Head of caudate nucleus (tissue), 42 donors: ENCODE measurements at regions not wholly inside any gene's neighbourhood (a gene's known extent, or its start where the extent isn't known, plus 50 kb on each side); places are given as distances from the start of the nearest gene placed in this dataset.
"Not testable (repeated sequence)": the region's sequence is repeated elsewhere in the genome, so short reads cannot be mapped to it uniquely, and the experiment has no call there.

Source experiments
- DNase-seq, 42 donors: peaks; one replicate each; pipeline versions ENCODE4 v3.0.0 to v3.0.0-alpha.2; 2020 to 2021; ENCODE audit warnings: mixed read lengths in 7 of 42
- intact Hi-C: fragments of 100-400 bp; cut with DNase I; formaldehyde crosslinking; loops from one replicate; pipeline ENCODE4 v1.15.0; 2022

DNA sequence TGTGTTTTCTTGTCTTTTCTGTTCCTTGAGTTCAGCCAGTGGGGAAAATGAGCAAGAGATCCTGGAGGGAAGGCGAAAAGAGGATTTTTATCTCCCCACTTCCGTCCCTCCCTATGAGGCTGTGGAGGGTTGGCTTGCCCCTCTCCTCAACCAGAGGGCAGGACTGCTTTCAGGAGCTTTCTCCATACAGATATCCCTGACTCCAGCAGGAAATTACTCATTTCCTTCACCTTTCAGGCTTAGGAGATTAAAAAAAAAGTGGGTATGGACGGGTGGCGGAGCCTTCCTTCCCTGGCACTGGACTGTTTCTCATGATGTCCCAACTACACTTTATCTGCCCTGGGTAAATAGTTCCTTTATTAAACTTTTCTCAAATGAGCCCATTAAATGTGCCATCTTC lies 241.2 kb downstream of the FRK start:
- intact Hi-C loops: no loop called here
- DNase-seq: no peak

DNA sequence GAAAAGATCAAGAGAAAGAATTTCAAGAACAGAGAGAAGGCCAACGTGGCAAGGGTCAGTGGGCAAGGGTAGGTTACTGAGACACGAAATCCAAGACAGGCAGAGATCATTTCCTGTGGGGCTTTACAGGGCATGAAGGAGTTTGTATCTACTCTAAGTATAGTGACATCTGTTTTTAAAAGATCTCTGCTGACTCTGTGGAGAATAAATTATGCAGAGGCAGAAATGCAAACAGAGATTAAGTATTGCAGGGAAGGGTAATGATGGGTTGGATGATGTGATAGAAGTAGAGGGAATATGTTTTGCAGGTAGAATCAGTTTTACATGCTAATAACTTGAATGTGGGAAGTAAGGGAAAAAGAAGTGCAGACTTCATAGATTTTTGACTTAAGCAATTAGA lies 243.5 kb downstream of the FRK start:
- intact Hi-C loops: no loop called here
- DNase-seq: no peak

DNA sequence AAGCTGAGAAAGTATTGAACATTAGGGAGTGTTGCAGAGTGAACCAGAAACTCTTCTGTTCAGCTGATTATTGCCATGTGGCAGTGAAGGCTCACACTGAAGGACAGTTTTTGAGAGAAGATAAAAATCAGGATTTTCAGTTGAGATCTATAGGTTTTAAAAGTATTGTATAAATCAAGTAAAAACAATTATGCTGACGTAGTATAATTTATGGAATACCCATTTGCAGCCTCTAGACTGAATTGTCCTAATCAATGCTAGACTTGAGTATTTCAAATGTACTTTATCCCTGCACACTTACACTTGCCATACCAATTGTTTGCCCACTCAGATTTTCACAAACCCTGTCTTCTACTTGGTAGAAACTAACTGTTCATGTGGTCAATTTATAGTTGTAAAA lies 245.8 kb downstream of the FRK start:
- intact Hi-C loops: no loop called here
- DNase-seq: no peak

DNA sequence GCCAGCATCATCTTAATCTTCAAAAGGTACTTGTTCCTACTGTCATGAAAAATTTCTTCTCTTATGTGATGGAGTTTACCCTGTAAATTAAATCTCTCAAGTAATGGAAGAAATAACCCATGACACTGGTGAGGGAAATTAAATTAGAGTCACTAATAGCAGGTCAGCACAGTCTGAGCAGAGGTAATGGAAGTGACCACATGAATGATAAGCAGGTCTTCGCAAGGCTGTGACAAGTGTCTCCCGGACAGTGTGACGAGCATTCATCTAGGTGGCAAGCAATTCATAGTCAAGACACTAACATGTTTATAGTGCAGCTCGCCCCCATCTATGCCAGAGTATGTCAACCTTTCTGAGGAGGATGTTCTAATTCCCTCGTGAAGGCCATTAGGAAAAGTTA lies 249.2 kb downstream of the FRK start:
- intact Hi-C loops: no loop called here
- no peak for DNase-seq

DNA sequence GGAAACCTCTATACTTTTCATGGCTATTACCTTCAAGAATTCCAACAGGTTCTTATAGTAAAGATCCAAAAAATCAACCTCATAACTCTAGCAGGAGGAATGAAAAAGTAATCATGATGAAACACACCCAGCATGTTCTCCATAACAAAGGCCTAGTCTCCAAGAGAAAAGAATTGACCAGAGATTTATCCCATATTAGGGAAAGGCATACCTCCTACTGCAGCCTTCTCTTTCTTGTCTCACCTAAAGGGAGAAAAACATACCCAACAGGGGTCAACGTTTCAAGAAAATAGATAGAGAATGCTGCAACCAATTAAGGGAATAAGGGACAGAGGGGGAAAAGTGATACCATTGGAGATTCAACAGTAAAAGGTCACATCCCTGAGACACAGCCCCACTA lies 262.5 kb downstream of the FRK start:
- intact Hi-C loops: no loop called here
- DNase-seq: no peak

DNA sequence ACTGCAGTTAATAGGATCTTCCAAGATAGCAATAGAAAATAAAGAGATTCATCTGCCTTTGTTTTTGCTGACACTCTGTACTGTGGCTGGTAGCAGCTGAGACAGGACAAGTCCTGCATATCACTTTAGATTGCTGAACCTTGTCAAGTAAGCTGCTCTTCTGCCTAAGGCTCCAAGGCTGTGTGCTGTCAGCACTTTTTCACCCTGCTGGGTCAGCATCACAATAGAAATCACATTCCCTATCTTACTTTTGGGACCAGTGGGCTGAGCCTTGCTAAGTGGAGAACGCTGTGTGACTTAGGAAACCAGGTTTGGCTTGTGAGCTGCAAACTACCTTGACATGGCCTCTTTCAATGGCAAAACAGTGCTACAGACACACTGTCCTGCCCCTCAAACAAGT lies 263.9 kb downstream of the FRK start:
- intact Hi-C loops: no loop called here
- no peak for DNase-seq

DNA sequence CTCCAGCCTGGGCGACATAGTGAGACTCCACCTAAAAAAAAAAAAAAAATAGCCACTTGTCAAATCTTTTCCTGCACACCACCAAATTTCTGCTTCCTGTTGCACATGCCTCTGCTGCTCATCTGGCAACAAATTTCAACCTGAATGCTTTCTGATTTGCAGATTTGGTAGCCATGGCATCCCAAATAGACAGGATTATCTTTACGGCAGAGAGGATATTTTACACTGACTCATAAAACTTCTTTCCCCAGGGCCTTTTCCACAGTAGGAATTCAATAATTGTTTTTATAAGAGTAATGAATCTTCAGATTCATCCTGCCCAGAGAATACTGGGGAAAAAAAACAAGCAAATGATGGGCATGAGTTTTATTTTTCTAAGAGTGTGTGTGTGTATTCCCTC lies 264.6 kb downstream of the FRK start:
- no peak for DNase-seq
- intact Hi-C loops: no loop called here

DNA sequence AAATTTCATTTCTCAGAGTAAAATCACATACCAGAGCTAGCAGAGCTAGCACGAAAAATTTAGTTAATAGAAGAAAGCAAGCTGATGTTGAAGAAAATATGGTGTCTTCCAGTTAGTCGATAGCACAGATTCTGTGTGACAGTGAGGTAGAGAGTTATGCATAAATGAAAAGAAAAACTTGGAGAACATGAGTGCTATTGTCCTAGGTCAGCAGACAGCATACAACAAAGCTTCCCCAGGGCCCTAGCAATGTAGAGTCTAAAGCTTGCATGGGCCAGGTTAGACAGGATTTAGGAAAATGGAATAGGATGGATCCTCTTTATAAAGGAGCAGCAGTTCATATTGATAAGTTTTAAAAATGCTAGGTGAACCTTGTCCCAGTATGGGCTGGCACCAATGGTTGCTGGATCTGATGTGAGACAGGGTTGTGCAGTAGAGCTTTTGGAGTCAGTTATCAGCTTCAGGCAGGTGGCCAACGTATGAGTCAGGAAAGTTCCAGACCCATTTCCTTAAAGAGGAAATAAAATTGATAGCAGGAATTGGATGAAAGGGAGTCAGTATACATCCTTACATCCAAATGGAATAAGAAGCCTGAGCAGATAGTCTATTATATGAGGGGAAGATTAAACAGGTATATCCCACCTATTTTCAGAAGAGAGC lies 277.2 kb downstream of the FRK start:
- intact Hi-C loops: no loop called here
- no peak for DNase-seq

DNA sequence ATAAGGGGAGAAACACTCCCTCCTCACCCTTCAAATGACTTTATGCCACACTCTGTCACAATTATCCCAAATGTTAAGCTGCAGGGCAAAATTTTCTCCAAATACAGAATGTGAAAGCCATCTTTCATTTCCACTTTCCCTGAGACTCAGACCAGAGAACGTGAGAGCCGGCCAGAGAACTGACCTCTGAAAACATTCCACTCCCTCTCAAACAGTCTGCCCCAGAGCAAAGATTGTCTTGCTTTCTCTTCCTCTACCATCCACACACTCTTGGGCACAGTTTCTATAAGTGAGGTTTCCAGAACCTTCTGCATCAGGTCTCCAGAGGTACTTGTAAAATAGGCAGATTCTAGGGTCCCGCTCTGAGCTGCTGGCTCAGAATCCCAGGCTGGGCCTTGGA lies 278.1 kb downstream of the FRK start:
- DNase-seq: no peak
- intact Hi-C loops: no loop called here

DNA sequence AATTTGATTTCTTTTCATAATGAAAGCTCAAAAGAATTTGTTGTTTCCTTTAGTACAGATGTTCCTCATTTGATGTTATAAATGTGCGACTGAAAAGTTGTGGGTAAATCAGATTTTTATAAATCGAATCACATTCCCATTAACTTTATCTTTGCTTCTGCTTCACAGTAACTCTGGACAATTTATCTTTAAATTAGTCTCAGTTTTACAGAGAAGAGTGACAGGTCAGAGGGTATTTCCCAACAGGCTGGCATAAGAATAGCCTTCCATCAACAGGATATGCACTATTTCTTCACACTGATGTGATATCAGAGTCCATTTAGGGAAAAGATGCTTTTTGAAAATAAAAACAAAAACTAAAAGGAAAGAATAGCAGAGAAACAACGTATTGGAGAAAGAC lies 286.9 kb downstream of the FRK start:
- intact Hi-C loops: no loop called here
- no peak for DNase-seq

DNA sequence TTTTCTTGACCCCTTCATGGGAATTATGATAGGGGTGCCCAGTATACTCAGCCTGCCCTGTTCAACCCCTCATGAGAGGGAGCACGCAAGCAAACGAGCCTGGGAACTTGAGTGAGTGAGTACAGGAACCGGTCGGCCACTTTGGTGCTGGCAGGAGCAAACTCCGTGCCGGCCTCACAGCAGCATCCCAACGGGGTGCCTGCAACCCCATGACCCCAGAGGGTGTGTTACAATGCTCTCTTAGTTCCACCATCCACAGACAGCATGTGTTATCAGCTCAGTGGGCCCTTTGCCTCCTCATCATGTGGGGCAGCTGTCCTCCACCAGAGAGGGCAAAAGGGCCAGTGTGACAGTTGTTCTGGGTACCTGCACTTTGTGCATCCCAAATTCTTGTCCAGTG lies 289.8 kb downstream of the FRK start:
- intact Hi-C loops: no loop called here
- no peak for DNase-seq

DNA sequence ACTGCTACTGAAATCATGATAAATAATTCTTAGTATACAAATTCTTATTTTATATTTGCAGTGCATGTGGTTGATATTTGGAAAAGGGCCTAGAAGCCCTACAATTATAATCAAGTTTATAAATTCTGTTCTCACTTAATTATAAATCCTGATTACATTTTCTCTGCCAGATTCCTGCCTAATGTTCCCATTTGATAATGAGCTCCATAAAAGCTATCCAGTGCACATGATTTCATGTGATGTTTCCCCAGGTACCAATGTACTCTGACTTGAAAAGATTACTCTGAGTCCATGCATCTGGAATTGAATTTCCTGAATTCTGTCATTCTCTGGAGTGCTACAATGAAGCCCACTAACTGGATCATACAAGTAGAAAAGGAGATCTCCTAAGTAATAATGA lies 292.2 kb downstream of the FRK start:
- intact Hi-C loops: no loop called here
- no peak for DNase-seq

DNA sequence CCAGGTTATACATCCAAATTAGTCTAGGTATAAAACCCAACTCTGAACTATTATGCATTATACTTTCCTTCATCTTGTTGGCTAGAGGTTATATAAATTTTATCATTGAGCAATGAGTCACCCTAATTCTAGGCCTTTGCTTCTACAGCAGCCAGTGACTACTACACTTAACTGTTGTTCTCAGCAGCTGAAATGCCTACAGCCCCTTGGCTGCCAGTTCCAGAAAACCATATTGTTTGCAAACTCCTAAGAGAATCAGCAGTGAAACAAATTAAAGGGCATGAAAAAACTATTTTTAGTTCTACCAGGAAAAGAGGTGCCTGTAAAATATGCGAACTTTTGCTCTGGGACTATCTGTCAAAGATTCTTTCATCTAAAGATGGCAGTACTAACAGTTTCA lies 292.8 kb downstream of the FRK start:
- intact Hi-C loops: no loop called here
- peak in 5 of 42 donors; percentile 4 to 42 (median 6) for DNase-seq

DNA sequence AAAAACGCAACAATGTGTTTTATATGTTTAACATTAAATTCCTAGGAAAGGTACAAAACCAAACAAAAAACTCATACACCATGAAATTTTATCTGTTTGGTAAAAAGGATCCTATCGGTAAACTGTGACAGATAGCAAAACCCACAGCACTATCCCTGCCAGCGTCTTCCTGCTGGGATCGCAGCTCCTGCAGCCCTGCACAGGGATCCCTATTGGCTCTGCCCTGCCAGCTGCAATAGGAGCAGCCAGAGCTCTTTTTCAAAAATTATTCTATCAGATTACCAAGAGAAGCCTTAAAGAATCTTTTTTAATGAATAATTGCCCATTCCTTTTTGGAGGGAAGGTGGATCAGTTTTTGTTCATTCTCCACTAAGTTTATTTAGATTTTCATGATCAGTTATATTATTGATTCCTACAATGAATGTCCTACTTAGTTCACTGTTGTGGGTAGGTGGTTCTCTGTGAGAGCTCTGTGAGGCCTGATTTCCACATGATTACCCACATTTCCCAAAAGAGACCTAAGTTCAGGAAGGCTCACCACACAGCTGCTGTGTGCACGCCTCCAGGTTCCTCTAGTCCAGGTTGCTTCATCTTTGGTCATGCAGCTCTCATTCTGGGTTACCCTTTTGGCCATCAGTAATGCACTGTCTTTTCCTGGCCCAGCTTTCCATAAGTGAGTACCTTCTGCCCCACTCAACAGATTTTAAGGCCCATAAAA lies 293.8 kb downstream of the FRK start:
- intact Hi-C loops: no loop called here
- no peak for DNase-seq

DNA sequence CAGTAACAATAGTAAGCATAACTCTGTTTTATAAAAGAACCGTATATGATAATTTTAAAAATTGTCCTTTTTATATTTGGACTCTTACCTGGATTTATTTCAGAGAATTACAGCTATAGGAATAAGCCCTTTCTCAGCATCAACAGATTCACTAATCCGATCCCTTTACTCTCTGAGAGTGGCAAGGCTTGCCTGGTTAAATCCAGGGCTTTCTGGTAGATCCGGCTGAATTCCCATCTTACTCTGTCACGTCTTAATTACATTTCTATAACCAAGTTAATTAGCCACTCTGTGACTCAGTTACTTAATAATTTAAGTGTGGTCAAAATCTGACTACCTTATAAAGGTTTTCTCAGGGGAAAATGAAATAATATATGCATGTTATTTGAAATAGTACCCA lies 294.7 kb downstream of the FRK start:
- DNase-seq: no peak
- intact Hi-C loops: no loop called here

DNA sequence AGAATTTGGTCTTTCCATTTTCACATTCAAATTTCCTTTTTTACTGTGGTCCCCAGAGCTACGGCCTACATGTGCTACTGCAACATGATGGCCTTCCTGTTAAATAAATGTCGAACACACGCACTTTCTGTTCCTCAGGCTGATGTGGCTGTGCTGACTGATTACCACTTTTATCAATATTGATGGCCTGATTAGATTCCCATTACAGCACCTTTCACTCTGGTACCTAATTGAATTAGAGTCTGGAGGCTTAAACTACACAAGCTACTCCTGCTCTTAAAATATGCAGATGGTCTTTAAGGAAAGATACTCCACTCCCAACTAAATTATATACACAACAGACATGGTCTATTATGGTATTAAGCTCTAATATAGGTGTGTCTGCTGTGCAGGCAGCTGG lies 301.6 kb downstream of the FRK start:
- no peak for DNase-seq
- intact Hi-C loops: no loop called here

DNA sequence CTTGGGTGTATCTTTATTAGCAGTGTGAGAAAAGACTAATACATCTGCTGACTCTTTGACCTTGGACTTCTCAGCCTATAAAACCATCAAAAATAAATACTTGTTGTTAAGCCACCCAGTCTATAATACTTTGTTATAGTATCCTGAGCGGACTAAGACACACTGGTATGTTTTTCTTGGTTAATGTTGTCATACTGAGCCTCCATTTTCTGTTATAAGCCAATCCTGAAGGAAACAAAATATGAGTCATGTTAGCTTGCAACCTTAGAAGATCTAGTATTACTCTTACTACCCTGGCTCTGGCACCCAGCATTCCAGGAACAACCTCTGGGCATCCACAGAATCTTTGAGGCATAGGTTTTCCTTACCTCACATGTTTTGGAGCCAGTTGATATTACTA lies 307.2 kb downstream of the FRK start:
- no peak for DNase-seq
- intact Hi-C loops: no loop called here

DNA sequence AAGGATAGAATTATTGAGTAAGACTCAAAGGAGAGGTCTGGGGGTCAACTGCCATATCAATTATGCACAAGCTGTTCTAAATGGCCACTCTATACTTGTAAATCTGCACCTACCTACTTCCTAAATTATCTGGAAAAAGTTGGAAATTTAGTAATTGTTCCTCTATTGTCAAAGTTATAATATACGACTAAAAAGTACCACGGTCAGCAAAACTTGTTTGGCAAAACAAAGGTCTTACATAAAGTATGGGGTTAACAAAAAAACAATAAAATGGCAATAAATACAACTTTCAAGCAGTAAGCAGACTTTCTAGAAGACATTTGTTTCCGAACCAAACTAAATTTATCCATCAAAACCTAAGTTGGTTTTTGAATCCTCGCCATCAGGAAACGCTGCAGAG lies 309.7 kb downstream of the FRK start:
- intact Hi-C loops: no loop called here
- DNase-seq: no peak

DNA sequence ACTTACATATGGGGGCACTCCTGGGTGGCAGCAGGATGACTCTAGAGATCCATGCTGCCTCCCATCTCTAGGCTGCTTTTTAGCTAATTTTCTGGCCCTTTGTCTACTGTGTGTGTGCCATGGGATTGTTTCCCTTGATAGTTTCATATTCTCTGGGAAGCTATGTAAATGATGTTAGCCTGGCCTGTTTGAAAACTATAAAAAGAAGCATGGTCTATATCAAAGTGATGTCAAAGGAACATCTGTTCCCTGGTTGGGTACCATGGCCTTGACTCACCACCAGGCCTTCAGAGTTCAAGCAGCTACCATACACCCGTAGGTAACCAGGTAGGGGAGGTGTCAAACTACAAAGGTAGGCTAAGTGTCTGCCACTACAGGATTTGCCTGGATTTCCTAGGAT lies 310.4 kb downstream of the FRK start:
- DNase-seq: no peak
- intact Hi-C loops: no loop called here

DNA sequence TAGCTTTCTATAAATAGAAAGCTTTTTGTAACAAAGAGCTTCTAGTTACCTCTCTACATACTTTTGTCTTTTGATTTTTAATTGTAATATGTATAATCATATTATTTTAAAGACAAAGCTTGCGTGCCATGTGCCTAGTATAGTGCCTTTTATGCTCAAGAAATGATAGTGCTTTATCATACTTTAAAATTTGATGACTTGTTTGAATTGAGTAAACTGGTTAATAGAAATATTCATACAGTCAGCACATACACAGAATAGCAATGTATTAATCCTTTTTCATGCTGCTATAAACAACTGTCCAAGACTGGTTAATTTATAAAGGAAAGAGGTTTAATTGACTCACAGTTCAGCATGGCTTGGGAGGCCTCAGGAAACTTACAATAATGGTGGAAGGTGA lies 313.0 kb downstream of the FRK start:
- no peak for DNase-seq
- intact Hi-C loops: no loop called here

DNA sequence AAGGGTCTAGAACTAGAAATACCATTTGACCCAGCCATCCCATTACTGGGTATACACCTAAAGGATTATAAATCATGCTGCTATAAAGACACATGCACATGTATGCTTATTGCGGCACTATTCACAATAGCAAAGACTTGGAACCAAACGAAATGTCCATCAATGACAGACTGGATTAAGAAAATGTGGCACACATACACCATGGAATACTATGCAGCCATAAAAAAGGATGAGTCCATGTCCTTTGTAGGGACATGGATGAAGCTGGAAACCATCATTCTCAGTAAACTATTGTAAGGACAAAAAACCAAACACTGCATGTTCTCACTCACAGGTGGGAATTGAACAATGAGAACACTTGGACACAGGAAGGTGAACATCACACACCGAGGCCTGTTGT lies 314.1 kb downstream of the FRK start:
- DNase-seq, intact Hi-C loops: not testable (repeated sequence)
